Renal pelvis (tissue), 1 donor: ENCODE measurements at regions not wholly inside any gene's neighbourhood (a gene's known extent, or its start where the extent isn't known, plus 50 kb on each side); places are given as distances from the start of the nearest gene placed in this dataset.

Experiments
- DNase-seq: peaks from one replicate; pipeline ENCODE4 v3.0.0-alpha.2; 2013

DNA sequence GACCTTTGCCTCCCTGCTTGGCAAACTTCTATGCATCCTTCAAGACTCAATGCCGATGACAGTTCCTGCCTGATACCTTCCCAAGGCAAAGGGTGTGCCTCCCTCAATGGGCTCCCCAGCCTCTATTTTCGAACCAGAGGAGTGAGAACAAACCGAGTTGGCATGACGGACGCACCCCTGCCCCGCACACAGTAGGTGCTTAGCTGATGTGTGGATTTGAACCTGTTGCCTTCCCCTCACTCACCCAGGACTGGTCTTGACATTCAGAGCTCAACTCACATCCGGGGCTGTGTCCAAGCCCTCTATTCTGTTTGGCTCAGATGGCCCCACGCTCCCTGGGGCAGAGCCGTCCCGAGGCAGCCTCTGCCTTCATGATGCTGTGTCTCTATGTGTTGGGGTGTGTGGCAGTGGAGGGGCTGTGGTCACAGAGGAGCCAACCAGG lies 52.2 kb upstream of the SLC6A11 start:
- DNase-seq: no peak

DNA sequence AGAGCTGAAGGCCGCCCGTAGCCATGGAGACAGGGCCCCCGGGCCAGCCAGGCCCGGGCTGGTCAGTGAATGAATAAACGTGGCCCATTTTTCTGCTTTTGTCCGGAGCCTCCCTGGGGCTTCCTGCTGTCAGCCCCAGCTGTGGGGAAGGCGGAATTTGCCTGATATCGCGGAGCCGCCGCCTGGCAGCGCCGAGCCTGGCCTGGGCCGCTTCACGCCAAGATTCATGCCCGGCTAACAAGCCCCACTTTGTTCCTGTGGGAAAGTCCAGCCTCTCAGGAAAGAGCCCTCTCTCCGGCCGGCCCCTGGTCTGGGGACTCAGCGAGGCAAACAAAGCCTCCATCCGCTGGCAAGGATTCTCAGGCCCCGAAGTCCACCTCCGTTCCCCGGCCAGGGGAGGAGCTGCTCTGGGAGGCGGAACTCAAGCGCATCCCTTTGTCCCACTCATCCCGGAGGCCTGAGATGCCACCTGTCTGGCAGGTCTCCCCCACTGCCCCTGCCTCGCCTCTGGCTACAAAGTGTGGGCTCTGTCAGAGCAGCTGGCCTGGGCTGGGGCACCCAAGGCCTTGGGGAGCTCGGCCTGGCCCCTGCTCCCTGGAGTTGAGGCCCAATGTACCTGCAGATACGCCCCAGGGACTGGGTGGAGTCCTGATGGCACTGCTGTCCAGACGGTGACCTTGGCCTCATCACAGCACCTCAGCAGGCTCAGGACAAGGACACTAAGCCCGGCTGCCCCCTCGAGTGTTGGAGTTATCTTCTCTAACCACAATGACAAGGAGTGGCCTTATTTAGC lies 51.6 kb upstream of the SLC6A11 start:
- no peak for DNase-seq

DNA sequence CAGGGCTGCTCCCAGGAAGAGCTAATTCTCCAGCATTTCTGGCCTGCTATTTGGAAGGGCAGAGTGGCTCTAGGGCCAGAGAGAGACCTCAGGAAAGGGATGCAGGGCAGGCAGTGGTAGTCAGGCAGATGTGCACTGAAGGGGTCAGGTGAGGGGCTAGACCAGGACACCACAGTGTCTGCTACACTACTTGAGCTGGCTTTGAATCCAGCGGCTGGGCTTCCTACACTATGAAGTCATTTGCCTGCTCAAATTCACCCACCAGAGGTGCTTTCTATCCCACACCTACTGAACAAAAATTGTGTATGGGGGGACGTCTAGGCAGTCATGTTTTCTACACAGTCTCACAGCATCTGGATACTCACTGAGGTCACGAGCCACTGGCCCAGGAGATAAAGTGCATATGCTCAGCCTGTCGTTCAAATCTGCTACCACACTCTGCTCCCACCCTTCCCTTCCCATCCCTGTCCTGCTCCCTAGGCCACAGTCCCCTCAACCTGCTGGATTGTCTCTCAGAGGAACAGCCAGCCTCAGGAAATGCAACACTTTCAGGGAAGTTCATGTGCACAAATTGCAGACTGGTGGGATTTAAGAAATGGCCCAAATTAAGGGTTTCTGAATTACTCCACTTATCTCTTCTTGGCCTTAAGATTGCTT lies 49.9 kb upstream of the SLC6A11 start:
- no peak for DNase-seq
